ENCODE measurements at regions not wholly inside any gene's neighbourhood (a gene's known extent, or its start where the extent isn't known, plus 50 kb on each side); places are given as distances from the start of the nearest gene placed in this dataset.

- no peak overlapping the region for H3K4me3 ChIP-seq (ENCODE audit: low read length)
- DNase-seq (ENCODE audit: low read depth, low spot score), result no peak
Measured at GRCh38 chr13:89891416-89891815, 1456.1 kb upstream of the MIR17HG start.

DNA sequence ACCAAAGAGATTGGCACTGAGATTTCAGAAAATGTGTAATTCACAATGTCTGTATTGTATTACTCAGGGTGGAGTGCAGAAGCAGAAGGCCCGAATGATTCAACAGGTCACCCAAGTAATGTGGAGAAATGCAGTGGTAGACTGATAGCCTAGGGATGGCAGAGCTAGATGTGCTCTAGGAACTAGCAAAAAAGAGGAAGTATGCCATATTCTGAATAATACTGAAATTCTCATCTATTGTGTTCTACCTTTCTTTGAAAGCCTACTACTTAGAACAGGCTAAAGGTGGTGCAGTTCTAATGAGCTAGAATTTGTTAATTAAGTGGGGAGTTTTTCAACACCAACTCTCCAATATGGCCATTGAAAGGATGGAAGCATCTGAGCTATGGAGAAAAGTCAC is 1449.8 kb upstream of the MIR17HG start:
- no peak overlapping the region for H3K4me3 ChIP-seq (ENCODE audit: low read length)
- DNase-seq (ENCODE audit: low read depth, low spot score), result no peak

GRCh38 chr13:89899302-89900103 is 1448.0 kb upstream of the MIR17HG start:
- no peak overlapping the region for H3K4me3 ChIP-seq (ENCODE audit: low read length)
- DNase-seq (ENCODE audit: low read depth, low spot score), result no peak

- no peak overlapping the region for H3K4me3 ChIP-seq (ENCODE audit: low read length)
- no peak for DNase-seq (ENCODE audit: low read depth, low spot score)
Measured at GRCh38 chr13:89900104-89900765, 1447.3 kb upstream of the MIR17HG start.

GRCh38 chr13:89902223-89902622 is 1445.3 kb upstream of the MIR17HG start:
- H3K4me3 ChIP-seq (ENCODE audit: low read length), result no peak overlapping the region
- DNase-seq (ENCODE audit: low read depth, low spot score), result no peak

DNA sequence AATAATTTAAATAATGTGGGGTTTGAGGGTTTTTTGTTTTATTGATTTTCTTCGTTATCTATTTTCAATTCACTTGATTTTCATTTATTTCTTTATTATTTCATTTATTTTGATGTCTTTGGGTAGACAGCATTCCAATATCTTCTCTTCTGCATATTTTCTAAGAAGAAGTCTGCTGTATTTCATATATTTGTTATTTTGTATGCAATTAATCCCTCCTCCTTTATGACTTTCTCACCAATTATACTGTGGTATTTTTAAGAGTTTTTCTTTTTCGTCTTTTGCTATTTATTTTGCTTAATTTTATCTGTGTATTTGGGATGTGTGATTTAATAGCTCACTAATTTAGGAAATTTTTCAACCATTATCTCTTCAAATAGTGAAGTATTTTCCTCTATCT is 1444.4 kb upstream of the MIR17HG start:
- no peak for DNase-seq (ENCODE audit: low read depth, low spot score)
- H3K4me3 ChIP-seq (ENCODE audit: low read length), result no peak overlapping the region

DNA sequence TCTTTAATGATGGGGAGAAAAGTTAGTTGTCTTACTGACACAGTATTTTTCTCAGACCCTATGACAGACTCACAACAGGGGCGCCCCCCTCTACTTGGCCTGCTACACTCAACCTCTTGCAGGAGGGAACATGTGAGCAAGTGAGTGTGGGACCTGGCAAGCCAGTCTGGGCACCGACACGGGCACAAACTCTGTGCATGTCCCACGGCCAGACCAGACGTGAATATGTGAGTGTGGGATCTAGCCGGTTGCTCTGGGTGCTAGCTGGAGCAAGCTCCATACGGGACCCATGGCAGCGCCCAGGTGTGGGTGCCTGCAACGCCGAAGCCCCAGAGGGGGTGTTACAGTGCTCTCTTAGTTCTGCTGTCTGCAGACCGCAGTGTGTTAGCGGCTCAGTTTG is 1437.3 kb upstream of the MIR17HG start:
- no peak for DNase-seq (ENCODE audit: low read depth, low spot score)
- H3K4me3 ChIP-seq (ENCODE audit: low read length), result no peak overlapping the region

DNA sequence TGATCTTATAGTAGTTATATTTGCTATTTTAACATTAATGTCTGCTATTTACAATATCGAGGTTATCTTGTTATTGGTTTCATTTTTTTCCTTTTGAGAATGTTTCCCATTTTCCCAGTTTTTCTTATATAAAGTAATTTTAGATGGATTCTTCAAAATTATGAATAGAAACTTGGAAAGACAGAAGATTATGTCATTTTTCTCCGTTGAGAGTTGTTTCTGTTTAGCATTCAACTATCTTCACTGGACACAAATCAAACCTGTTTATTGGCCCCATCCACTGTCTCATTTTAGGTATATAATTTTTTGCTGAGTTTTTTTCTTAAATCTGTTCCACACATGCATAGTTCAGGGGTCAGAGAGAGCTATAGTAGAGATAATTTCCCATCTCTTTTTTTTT is 1430.9 kb upstream of the MIR17HG start:
- no peak overlapping the region for H3K4me3 ChIP-seq (ENCODE audit: low read length)
- no peak for DNase-seq (ENCODE audit: low read depth, low spot score)

DNA sequence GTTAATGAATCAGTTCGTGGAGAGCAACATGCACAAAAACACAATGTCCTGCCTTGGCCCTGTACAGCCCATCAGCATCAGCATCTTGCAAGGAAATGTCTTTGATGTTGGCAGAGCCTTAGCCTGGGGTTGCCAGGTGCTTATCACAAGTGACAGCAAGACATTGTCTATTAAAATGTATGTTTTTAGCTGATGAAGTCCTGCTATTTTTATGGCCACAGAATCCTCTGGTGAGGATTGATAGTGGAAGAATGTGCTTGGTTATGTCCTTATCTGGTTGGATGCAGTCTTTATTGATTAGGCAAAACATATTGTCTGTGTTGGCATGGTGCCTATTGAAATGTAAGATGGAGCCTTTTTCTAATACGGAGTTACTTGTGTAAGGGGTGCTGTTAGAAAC is 1427.0 kb upstream of the MIR17HG start:
- DNase-seq (ENCODE audit: low read depth, low spot score), result no peak

GRCh38 chr13:89923052-89923451 is 1424.4 kb upstream of the MIR17HG start:
- DNase-seq (ENCODE audit: low read depth, low spot score), result no peak
- no peak overlapping the region for H3K4me3 ChIP-seq (ENCODE audit: low read length)

More for the DNA sequence above, 1427.0 kb upstream of the MIR17HG start:
- no peak overlapping the region for H3K4me3 ChIP-seq (ENCODE audit: low read length)

DNA sequence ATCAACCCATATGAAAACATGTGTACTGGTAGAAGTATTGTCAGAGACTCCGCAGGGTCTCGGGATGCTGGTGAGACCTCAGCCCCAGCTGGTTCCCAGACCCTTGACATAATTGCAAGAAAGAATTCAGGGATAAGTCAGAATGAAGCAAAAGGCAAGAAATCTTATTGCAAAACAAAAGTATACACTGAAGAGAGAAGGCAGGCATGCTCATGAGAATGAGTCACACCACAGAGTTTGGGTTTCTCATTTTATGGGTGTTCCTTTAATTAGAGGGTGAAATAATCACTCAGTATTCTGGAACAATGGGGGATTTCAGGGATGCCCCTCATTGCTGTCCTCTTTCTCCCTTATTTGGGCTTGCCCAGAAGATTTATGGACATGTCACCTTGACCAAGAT is 1423.8 kb upstream of the MIR17HG start:
- DNase-seq (ENCODE audit: low read depth, low spot score), result no peak
- H3K4me3 ChIP-seq (ENCODE audit: low read length), result no peak overlapping the region

GRCh38 chr13:89925107-89925506 is 1422.4 kb upstream of the MIR17HG start:
- DNase-seq (ENCODE audit: low read depth, low spot score), result peak; percentile 5
- H3K4me3 ChIP-seq (ENCODE audit: low read length), result no peak overlapping the region

- no peak overlapping the region for H3K4me3 ChIP-seq (ENCODE audit: low read length)
- DNase-seq (ENCODE audit: low read depth, low spot score), result no peak
Measured at GRCh38 chr13:89930861-89931260, 1416.6 kb upstream of the MIR17HG start.

DNA sequence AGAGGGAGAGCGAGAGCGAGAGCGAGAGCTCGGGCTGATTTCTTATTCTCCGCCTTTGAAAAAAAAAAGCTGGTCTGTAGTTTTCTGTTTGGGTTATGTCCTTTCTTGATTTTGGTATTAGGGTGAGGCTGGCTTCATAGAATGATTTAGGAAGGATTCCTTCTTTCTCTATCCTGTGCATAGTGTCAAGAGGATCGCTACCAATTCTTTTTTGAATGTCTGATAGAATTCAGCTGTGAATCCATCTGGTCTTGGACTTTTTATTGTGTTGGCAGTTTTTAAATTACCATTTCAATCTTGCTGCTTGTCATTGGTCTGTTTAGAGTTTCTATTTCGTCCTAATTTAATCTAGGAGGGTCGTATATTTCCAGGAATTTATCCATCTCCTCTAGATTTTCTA is 1414.6 kb upstream of the MIR17HG start:
- DNase-seq (ENCODE audit: low read depth, low spot score), result no peak
- no peak overlapping the region for H3K4me3 ChIP-seq (ENCODE audit: low read length)

DNA sequence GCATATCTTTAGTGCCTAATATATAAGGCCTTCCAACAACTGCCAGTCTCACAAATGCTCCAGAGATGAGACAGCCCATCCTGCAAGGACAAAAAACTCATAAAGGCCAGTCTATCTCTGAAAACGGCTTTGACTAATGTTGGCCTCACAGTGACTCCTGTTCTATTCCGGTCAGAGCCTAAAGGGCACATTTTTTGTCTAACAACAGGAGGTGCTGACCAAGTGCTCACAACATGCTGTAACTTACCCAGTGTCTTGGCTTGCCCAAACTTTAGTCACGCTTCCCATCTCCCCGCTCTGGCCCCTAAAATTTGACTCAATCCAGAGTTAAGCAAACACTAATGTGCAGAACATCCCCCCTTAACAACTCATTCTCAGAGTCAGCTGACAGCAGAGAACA is 1411.2 kb upstream of the MIR17HG start:
- H3K4me3 ChIP-seq (ENCODE audit: low read length), result no peak overlapping the region
- no peak for DNase-seq (ENCODE audit: low read depth, low spot score)

- DNase-seq (ENCODE audit: low read depth, low spot score), result no peak
- no peak overlapping the region for H3K4me3 ChIP-seq (ENCODE audit: low read length)
Measured at GRCh38 chr13:89937420-89937819, 1410.1 kb upstream of the MIR17HG start.

DNA sequence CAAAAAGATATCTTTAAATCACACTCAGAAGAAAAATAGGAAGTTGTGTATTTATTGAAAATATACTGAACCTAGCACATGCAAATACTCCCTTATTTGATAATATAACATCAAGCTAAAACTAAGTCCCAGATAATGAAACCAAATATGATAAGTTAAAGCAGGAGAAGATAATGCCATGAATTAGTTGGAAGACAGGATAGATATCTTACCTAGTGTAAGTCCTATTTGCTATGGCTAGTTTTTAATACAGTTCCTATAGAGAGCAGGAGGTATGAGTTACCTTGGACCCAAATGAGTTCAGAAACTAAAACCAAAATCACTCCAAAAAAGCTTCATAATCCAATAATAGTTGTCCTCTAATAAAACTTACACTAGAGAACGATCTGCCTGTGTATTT is 1407.1 kb upstream of the MIR17HG start:
- H3K4me3 ChIP-seq (ENCODE audit: low read length), result no peak overlapping the region
- no peak for DNase-seq (ENCODE audit: low read depth, low spot score)

GRCh38 chr13:89943139-89943538 is 1404.3 kb upstream of the MIR17HG start:
- no peak for DNase-seq (ENCODE audit: low read depth, low spot score)
- H3K4me3 ChIP-seq (ENCODE audit: low read length), result no peak overlapping the region

- no peak overlapping the region for H3K4me3 ChIP-seq (ENCODE audit: low read length)
- no peak for DNase-seq (ENCODE audit: low read depth, low spot score)
Measured at GRCh38 chr13:89950225-89950624, 1397.3 kb upstream of the MIR17HG start.

DNA sequence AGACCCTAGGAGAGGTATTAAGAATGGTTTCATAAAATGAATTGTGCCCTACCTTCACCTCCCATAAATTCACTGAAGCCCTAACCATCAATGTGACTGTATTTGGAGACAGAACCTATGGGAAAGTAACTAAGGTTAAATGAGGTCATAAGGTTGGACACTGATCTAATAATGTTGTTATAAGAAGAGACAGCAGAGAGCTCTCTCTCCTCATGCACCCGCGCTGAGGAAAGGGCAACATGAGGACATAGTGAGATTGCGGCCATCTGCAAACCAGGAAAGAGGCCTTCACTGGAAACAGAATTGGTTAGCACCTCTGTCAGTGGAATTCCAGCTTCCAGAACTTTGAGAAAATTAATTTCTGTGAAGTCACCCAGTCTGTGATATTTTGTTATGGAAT is 1396.1 kb upstream of the MIR17HG start:
- no peak for DNase-seq (ENCODE audit: low read depth, low spot score)

GRCh38 chr13:89953581-89953980 is 1393.9 kb upstream of the MIR17HG start:
- no peak for DNase-seq (ENCODE audit: low read depth, low spot score)
- no peak overlapping the region for H3K4me3 ChIP-seq (ENCODE audit: low read length)

More for the DNA sequence above, 1396.1 kb upstream of the MIR17HG start:
- no peak overlapping the region for H3K4me3 ChIP-seq (ENCODE audit: low read length)

All from Jurkat, Clone E6-1 (cell line).